Endothelial cell of hepatic sinusoid (primary cell): ENCODE measurements at regions not wholly inside any gene's neighbourhood (a gene's known extent, or its start where the extent isn't known, plus 50 kb on each side); places are given as distances from the start of the nearest gene placed in this dataset.

Experiments
- in situ Hi-C: cut with HindIII; loops from 2 replicates; pipeline ENCODE4 v1.10.0; 2017; ENCODE audit warnings: low sequenced_read_pairs

DNA sequence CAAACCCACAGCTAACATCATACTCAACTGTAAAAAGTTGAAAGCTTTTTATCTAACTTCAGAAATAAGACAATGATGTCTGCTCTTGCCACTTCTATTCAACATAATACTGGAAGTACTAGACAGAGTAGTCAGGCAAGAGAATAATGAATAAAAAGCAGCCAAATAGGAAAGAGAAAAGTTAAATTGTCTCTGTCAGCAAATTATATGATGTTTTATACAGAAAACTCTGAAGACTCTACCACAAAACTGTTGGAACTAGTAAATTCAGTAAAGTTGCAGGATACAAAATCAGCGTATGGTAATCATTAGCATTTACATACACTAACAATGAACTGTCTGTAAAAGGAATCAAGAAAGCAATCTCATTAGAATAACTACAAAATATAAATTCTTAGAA, 752.9 kb upstream of the CT83 start:
- in situ Hi-C loops = no loop called here

DNA sequence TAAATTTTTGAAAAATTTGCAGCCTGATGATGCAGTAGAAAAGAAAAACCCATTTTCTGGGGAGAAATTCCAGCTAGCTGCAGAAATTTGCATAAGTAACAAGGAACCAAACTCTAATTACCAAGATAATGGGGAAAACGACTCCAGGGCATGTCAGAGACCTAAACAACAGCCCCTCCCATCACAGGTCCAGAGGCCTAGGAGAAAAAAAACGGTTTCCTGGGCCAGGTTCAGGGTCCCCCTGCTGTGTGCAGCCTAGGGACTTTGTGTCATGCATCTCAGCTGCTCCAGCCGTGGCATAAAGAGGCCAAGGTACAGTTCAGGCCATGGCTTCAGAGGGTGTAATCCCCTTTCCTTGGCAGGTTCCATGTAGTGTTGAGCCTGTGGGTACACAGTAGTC, 733.7 kb upstream of the CT83 start:
- in situ Hi-C loops = no loop called here

DNA sequence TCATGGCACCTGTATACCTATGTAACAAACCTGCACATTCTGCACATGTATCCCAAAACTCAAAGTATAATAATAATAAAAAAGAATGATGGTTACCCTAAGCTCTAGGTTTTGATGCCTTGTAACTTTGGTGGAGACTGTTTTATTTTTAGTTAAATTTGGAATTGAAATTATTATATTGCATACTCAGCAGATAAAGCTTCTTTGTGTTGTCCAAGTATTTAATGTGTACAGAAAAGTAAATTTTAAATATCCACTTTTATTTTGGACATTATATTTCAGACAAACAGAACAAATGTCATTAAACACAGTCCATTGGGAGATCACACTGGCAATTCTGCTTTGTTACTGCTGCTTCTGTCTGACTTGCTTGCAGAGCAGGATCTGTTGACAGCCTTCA, 684.5 kb upstream of the CT83 start:
- in situ Hi-C loops = no loop called here

DNA sequence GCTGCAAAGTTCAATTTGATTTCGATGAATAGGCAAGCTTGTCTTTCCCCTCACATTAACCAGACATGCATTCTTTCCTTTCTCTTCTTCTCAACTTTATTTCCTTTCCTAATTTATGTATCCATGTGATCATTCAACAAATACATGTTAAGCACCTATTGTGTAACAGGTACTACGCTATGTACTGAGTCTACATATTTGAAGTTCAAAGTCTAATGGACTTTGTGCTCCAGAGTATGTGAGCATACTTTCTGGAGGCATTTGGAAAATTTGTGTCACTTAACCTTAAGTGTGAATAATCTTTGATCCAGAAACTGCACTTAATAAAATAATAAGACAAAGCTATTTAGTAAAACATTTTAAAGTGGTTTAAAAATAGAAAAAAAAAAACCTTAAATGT, 675.3 kb upstream of the CT83 start:
- in situ Hi-C loops = no loop called here

DNA sequence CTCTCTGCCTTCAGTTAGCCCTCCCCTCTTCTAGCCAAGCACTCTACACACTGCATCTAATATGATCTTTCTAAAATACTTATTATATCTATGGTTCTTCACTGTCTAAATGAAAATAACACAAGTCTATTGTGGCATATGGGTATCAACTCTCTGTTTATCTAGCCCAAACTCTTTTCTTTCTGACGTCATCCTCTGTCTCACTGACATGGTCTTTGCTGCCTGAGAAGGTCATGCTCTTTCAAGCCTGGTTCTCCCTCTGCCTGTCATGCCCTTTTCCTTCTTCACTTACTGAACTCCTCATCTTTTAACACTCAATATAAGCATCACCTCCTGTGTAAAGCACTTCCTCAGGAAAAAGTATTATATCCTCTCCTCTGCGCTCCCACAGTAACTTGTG, 672.2 kb upstream of the CT83 start:
- in situ Hi-C loops = no loop called here

DNA sequence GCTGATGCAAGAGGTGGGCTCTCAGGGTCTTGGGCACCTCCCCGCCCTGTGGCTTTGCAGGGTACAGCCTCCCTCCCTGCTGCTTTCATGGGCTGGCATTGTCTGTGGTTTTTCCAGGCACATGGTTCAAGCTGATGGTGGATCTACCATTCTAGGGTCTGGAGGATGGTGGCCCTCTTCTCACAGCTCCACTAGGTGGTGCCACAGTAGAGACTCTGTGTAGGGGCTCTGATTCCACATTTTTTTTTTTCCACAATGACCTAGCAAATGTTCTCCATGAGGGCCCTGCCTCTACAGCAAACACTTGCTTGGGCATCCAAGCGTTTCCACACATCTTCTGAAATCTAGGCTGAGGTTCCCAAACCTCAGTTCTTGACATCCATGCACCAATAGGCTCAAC, 657.9 kb upstream of the CT83 start:
- in situ Hi-C loops = no loop called here

DNA sequence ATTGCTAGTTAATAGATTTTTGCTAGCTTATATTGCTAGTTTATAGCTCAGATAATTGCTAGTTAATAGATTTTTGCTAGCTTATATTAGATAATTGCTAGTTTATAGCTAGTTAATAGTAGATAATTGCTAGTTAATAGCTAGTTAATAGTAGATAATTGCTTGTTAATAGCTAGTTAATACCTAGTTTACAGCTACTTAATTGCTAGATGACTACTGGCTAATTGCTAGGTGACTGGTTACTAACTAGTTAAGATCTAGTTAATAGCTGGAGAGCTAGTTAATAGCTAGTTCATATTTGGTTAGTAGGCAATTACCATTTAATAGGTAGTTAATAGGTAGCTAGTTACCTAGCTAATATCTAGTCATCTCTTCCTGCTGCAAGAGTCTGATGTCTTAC, 633.8 kb upstream of the CT83 start:
- in situ Hi-C loops = no loop called here

DNA sequence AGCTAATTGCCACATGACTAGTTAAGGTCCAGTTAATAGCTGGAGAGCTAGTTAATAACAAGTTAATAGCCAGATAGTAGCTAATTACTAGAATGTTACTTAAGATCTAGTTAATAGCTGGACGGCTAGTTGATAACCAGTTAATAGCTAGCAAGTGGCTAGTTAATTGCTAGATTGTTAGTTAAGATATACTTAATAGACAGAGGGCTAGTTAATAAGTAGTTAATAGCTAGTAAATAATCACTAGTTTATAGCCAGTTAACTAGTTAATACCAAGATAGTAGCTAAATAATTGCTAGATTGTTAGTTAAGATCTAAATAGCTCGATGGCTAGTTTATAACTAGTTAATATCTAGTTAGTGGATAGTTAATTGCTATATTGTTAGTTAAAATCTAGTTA, 632.6 kb upstream of the CT83 start:
- in situ Hi-C loops = no loop called here

DNA sequence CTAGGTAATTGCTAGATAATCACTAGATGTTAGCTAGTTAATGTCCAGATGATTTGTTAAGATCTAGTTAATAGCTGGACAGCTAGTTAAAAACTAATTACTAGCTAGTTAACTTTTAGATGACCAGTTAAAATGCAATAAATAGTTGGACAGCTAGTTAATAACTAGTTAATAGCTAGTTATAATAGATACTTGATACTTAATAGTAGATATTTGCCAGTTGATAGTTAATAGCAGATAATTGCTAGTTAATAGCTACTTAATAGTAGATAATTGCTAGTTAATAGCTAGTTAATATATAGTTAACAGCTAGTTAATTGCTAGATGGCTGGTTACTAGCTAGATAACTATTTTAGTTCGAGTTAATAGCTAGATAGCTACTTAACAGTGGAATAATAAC, 631.4 kb upstream of the CT83 start:
- in situ Hi-C loops = no loop called here

DNA sequence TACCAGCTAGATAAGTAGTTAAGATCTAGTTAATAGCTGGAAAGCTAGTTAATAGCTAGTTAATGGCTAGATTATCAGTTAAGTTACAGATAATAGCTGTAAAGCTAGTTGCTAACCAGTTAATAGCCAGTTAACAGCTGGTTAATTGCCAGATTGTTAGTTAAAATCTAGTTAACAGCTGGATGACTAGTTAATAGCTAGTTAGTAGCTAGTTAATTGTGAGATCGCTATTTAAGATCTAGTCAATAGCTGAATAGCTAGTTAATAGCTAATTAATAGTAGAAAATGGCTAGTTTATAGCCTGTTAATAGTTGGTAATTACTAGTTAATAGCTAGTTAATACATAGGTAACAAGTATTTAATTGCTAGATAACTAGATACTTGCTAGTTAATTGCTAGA, 630.5 kb upstream of the CT83 start:
- in situ Hi-C loops = no loop called here

DNA sequence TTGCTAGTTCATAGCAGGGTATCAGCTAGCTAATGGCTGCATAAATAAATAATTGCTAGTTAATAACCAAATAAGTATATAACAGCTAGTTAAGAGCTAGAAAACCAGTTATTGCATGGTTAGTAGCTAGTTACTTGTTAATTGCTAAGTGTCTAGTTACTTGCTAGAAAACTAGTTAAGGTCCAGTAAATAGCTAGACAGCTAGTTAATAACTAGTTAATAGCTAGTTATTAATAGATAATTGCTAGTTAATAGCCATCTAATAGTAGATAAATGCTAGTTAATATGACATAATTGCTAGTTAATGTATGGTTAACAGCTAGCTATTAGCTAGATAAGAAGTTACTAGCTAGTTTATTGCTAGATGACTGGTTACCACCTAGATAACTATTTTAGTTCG, 629.9 kb upstream of the CT83 start:
- in situ Hi-C loops = no loop called here

DNA sequence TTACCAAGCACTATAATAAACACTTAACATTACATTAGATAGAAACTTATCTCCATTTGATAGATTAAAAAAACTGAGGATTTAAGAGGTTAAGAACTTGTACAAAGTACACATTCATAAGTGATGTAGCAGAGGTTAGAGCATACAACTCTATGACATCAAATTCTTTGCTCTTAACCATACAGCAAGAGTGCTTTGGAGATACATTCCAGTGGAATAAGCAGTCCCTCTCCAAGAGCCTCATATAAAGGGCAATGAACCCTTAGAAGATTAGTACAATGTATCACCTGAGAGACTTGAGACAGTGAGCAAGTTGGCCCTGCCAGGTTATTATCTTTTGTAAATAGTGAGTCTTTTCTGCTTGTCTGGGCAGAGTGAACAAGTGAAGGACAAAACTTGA, 600.4 kb upstream of the CT83 start:
- in situ Hi-C loops = no loop called here

DNA sequence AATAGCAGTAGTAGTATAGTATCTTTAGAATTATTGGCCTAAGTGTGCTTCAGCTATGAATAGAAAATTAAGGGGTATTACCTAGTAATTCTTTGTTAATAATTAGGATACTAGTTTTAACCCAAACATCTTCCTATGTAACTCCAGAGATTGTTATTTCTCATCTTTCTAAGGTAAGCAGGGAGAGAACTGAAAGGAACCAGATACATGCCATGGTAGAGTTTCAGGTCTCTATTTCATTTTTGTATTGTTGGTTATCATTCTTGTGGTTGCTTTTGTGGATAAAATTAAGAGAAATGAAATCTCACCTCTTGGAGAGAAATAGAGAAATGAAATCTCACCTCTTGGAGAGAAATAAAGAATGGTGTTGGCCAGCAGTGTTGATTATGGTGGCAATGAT, 597.1 kb upstream of the CT83 start:
- in situ Hi-C loops = no loop called here

DNA sequence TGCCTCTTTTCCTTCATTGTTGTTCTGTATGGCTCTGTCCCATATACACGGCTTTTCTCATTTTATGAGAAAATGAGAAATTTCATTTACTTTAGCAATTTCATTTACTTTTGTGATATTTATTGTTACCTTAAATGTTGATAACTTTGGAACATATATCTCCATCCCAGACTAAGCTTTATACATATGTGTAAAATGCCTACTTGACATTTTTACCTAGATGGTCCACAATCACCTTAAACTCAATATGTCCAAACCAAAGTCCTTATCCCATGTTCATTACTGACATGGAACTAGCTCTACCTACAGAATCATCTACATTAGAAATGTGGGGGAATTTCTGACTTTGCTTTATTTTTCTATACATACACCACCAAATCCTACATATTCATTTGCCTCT, 590.5 kb upstream of the CT83 start:
- in situ Hi-C loops = no loop called here

DNA sequence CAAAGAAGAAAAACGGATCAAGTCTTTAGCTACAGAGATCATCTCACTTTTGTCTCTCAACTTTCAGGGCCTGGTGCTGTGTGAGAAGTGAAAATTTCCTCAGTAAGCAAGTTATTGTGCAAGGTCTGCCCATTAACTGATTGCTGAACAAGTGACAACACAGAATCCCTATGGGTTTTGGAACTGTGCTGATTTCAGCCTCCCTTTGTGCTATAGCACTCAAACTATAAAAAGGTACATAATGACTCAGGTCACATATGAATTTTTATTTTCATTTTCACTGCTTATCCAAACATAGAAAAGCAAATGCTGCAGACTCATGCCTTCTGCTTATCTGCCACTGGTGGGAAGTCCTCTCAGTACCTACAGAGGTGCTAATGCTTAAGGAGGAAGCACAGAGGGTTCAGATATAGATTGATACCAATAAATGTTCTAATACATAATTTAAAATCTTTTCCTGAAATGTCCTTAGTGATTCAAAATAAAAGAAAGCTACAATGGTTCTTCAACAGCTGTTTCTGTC, 576.2 kb upstream of the CT83 start:
- in situ Hi-C loops = no loop called here

DNA sequence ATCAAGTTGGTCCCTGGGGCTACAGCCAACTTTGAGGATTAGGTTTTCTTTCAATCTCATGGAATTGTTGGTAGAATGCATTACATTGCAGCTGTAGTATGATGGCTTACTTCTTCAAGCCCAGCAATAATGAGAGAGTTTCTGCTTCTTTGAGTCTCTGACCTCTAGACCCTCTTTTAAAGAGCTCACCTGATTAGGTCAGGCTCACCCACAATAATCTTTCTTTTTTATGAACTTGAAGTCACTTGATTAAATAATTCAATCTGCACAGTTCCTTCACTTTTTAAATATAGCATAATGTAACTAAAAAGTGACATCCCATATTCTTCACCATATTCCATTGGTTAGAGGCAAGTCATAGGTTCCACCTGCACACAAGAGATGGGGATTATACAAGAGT, 547.5 kb upstream of the CT83 start:
- in situ Hi-C loops = no loop called here

DNA sequence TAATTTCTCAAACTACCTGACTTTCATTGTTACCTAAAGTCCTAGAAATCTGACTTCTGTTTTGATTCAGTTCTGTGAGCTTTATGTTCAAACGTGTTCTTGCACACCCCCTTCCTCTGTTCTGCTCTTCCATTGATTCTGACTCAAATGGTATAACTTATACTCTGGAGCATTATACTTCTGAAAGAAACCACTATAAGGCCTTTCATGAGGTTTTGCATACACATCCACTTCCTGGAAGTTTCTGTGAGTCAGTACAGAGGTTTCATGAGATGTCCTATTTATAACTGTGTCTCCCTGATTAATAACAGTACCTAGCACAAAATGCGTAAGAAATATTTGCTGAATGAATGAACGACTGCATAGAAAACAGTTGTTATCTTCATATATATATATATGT, 540.2 kb upstream of the CT83 start:
- in situ Hi-C loops = no loop called here

DNA sequence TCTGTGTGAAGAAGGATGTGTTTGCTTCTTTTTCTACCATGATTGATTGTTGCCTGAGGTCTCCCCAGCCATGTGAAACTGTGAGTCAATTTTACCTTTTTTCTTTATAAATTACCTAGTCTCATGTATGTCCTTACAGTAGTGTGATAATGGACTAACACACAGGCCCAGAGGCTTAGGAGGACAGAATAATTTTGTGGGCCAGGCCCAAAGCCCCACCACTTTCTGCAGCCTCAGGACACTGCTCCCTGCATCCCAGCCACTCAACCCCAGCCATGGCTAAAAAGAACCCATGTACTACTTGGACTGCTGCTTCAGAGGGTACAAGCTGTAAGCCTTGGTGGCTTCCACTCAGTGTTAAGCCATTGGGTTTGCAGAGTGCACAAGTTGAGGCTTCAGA, 512.7 kb upstream of the CT83 start:
- in situ Hi-C loops = no loop called here

DNA sequence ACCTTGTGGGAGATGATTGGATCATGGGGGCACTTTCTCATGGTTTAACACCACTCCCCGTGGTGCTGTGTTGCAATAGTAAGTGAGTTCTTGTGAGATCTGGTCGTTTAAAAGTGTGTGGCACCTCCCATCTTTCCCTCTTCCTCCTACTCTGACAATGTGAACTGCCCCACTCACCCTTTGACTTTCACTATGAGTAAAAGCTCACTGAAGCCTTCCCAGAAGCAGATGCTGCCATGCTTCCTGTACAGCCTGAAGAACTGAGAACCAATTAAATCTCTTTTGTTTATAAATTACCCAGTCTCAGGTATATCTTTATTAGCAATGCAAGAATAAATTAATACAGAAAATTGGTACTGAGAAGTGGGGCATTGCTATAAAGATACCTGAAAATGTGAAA, 509.6 kb upstream of the CT83 start:
- in situ Hi-C loops = no loop called here

DNA sequence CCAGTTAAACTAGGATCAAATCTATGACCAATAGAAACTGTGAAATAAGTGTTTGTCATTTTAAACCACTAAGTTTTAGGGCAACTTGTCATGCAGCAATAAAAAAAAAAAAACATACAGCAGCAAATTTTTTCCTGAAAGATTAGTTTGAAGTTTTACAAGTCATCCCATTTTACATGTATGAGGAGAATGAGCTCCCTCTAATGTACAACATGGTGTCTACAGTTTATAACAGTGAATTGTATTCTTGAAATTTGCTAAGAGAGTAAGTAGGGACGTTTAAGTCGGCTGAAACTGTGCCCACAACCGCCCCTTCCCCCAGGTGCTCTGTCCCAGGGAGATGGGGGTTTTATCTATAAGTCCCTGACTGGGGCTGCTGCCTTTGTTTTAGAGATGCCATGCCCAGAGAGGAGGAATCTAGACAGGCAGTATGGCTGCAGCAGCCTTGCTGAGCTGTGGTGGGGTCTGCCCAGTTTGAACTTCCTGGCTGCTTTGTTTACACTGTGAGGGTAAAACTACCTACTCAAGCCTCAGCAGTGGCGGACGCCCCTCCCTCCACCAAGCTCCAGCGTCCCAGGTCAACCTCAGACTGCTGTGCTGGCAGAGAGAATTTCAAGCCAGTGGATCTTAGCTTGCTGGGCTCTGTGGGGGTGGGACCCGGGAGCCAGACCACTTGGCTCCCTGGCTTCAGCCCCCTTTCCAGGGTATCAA, 499.3 kb upstream of the CT83 start:
- in situ Hi-C loops = no loop called here

DNA sequence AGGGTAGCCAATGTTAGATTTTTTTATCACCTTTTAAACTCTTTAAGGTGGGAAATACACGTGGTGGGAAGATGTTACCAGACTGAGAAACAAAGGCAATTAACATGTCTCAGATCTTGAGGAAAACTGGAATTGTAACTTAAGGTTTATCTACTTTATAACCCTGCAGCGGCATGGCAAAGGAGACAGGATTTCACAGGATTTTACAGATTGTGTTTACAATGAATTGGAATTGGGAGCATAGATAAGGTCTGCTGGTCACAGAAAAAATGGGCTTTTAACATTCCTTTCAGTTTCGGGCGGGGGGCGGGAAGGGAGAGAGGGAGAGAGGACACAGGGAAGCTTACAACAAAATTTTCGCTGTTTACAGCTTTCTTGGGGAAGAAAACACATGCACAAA, 467.5 kb upstream of the CT83 start:
- in situ Hi-C loops = loop anchor here (10.0 kb wide), 1 partner anchor 64 kb away; no protein-coding TSS in a partner anchor

DNA sequence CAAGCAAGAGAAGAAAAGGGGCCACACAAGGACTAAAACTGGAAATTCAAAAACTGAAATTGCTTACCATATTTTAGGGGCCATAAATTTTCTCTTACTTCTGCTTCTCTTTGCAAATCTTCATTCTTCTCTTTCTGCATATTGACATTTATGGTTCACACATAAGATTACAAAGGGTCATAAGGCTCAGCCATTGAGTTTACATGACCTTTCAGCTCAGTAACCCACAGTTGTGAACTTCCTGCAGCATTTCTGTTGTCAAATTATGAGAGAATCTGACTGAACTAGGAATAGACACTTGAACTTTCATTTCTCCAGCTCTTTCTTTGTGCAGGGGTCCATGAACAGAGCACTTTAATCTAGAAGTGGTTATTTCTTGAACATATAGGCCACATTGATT, 434.8 kb upstream of the CT83 start:
- in situ Hi-C loops = no loop called here

DNA sequence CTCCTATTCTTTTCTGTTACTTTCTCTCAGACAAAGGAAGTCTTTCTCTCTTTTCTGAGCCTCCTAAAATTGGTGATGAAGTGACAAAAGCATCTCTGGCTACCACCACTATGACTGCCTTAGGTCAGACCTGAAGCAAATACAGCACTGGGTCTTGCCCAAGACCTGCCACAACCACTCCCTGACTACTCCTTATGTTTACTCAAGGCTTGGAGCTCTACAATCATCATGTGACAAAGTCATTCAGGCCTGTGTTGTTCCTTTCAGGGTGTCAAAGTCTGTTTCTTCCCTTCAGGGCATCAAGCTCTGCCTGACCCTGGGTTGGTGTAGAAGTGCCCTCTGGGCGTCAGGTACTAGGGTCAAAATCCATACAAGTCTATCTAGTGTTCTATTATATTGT, 419.2 kb upstream of the CT83 start:
- in situ Hi-C loops = no loop called here
